Coronary artery (tissue), 2 donors: ENCODE measurements at regions not wholly inside any gene's neighbourhood (a gene's known extent, or its start where the extent isn't known, plus 50 kb on each side); places are given as distances from the start of the nearest gene placed in this dataset.

Experiments
- DNase-seq: peaks from one replicate; pipeline ENCODE4 v3.0.0-alpha.2; 2017; ENCODE audit warnings: low spot score
- H3K27ac ChIP-seq, 2 donors: fragments of 200-600 bp; sonication (generic); one replicate each; pipeline ENCODE4 v1.5.1; 2016 to 2019
- H3K4me3 ChIP-seq: fragments of 200-600 bp; sonication (generic); 2 replicates; pipeline ENCODE4 v1.5.1; 2016; ENCODE audit warnings: mild to moderate bottlenecking, moderate library complexity
- CTCF ChIP-seq: fragments of 200-600 bp; sonication (generic); IDR thresholded peaks from one replicate; pipeline ENCODE4 v1.5.1; 2019; ENCODE audit warnings: antibody characterized with exemption

GRCh38 chr9:86765746-86766430 is 181.4 kb downstream of the GAS1 start:
- no peak overlapping the region for H3K4me3 ChIP-seq
- no peak overlapping the region for H3K27ac ChIP-seq
- no peak for DNase-seq
- no peak for TF ChIP-seq CTCF

DNA sequence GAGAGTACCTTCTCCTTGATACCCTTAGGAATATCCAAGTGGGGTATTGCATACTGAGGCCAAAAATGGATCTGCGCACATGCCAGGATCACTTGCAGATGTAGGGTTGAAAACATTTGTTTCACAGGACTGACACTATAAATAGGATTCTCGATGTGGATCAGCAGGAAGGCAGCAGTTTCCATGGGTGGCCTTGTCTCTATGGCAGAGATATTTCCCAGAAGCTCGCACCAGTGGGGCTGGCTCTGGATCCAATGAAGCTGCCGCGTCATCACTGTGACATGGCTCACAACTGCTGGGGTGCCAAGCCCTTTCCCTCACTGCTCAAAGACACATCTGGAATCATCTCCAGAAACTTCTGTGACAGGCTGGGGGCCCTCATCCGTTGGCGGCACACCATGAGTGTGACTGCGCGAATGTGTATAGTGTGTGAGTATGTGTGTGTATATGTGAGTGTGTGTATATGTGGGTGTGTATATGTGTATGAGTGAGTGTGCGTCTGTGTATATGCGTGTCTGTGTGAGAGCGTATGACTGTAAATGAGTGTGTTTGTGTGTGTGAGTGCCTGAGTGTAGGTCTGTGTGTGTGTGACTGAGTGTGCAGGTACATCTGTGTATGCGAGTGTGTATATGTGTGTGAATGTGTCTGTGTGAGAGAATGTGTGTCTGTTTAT is 182.5 kb downstream of the GAS1 start:
- TF ChIP-seq CTCF, result no peak
- no peak for DNase-seq
- H3K4me3 ChIP-seq, result no peak overlapping the region
- peak overlapping the region in 1 of 2 donors; percentile 58 for H3K27ac ChIP-seq

- Histone ChIP-seq H3K27ac (peak overlapping the region in 1 of 2 donors; percentile 58), H3K4me3 (no peak overlapping the region)
- no peak for TF ChIP-seq CTCF
- no peak for DNase-seq
These were observed 183.1 kb downstream of the GAS1 start for GRCh38 chr9:86764221-86764624.

DNA sequence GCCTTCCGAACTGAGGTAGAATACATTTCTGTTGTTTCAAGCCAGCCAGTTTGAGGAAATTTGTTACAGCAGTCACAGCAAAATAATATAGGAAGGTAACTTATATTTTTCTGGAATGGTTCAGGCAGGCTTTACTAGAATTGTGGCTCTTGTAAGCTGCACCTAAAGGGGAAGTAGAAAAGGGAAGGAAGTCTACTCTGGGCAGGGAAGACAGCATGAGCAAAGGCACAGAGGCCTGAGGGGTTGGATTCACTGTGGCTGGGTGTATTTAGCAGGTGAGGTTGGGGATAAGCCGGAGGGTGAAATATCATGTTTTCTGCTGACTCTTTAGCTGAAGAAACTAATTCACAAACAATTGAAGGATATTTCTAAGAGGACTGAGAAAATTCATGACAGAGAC is 183.5 kb downstream of the GAS1 start:
- no peak for DNase-seq
- Histone ChIP-seq H3K27ac (peak overlapping the region in 1 of 2 donors; percentile 16), H3K4me3 (no peak overlapping the region)
- no peak for TF ChIP-seq CTCF

DNA sequence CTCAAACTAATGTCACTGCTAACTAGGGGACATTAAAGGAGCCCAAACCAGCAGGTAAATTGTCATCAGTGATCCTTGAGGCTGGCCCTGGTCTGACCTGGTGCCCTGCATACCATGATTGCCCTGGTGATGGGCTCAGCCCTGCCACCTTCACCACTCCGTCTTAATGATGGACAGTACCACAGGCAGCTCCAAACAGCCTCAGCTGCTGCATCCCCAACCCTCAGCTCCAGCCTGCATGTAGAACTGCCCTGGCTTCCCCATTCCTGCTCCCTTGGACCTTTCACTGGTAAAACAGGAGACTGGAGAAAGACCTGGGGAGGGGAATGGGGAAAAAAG is 190.0 kb downstream of the GAS1 start:
- TF ChIP-seq CTCF, result no peak
- no peak for DNase-seq
- H3K4me3 ChIP-seq, result no peak overlapping the region
- H3K27ac ChIP-seq, result no peak overlapping the region

DNA sequence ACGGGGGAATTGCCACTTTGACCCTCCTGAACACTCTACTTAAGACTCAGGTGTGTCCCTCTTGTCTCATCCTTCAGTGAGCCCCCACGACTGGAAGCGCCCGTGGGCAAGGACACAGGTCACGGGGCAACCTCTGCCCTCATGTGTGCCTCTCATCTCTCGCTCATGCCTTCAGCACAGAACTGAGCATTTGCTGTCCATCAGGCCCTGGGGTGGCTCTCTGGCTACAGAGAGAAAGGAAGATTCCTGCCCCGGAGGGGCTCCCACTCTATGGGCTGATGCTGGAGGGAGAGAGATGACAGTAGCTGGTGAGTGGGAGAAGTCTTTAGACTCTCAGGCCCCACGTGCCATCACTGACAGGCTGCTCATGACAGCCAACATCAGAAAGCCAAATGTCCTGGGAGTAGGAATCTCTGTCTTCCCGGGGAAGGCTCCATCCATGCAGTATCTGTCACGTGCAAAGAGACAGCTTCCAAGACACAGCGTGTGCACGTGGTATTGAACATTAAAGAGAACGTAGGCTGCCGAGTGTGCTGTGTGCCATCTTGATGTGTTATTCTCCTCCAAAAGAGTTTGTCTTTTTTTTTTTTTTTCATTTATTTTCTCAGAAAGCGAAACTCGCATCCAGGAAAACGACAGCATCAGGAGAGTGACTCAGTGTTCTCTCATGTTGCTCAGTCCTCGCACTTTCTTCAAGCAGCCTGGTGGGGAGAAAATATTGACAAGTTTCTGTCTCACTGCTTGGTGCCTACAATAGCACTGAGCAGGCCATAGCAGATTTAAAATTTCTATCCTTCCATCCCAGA is 190.5 kb downstream of the GAS1 start:
- Histone ChIP-seq H3K27ac (no peak overlapping the region), H3K4me3 (no peak overlapping the region)
- no peak for DNase-seq
- TF ChIP-seq CTCF, result no peak
